ENCODE measurements at regions not wholly inside any gene's neighbourhood (a gene's known extent, or its start where the extent isn't known, plus 50 kb on each side); places are given as distances from the start of the nearest gene placed in this dataset.

GRCh38 chr14:87457720-87458119 is 535.3 kb downstream of the GALC start:
- H2AFZ ChIP-seq (ENCODE audit: low read length): no peak overlapping the region
- H3K79me2 ChIP-seq (ENCODE audit: insufficient read depth, low read length): no peaks in the 10 kb centered on the region
- no peak overlapping the region for H3K4me2 ChIP-seq (ENCODE audit: insufficient read depth, low read length)
- no peak overlapping the region for H3K4me3 ChIP-seq (ENCODE audit: insufficient read depth, low read length)
- H3K4me1 ChIP-seq (ENCODE audit: insufficient read depth, low read length): no peaks in the 10 kb centered on the region
- no peaks in the 10 kb centered on the region for H3K9me3 ChIP-seq (ENCODE audit: low read depth, low read length)
- H3K27ac ChIP-seq (ENCODE audit: low read depth, low read length): no peak overlapping the region
- H3K36me3 ChIP-seq (ENCODE audit: insufficient read depth, low read length): no peaks in the 10 kb centered on the region
- no peaks in the 10 kb centered on the region for H4K20me1 ChIP-seq (ENCODE audit: insufficient read depth, low read length)
- TF ChIP-seq, protein P1, sequence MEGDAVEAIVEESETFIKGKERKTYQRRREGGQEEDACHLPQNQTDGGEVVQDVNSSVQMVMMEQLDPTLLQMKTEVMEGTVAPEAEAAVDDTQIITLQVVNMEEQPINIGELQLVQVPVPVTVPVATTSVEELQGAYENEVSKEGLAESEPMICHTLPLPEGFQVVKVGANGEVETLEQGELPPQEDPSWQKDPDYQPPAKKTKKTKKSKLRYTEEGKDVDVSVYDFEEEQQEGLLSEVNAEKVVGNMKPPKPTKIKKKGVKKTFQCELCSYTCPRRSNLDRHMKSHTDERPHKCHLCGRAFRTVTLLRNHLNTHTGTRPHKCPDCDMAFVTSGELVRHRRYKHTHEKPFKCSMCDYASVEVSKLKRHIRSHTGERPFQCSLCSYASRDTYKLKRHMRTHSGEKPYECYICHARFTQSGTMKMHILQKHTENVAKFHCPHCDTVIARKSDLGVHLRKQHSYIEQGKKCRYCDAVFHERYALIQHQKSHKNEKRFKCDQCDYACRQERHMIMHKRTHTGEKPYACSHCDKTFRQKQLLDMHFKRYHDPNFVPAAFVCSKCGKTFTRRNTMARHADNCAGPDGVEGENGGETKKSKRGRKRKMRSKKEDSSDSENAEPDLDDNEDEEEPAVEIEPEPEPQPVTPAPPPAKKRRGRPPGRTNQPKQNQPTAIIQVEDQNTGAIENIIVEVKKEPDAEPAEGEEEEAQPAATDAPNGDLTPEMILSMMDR (IDR thresholded peaks at IDR 0.05; ENCODE audit: extremely low read depth, low read depth, low read length): no peak
- DNase-seq (ENCODE audit: insufficient read length, low spot score, missing footprints): no peak
- H3K27me3 ChIP-seq (ENCODE audit: insufficient read depth, low read length): no peaks in the 10 kb centered on the region

DNA sequence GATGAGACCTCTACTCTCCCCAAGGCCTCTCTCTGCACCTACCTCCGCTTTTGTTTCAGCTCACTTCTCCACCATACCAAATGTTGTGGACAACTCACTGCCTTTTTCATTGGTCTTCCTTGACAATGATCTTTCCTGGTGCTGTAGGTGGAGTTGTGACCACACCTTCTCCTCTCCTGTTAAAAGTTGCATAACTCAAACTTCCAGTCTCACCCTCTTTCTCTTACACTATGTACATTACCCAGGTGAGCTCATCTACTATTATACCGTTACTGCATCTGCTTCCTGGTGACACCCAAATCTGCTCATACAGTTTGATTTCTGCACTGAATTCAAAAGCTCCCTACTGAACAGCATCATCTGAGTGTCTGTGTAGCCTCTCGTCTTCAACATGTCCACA is 542.8 kb downstream of the GALC start:
- Histone ChIP-seq H3K79me2 (ENCODE audit: insufficient read depth, low read length) (no peaks in the 10 kb centered on the region), H3K36me3 (ENCODE audit: insufficient read depth, low read length) (no peaks in the 10 kb centered on the region), H3K27me3 (ENCODE audit: insufficient read depth, low read length) (no peaks in the 10 kb centered on the region), H3K4me1 (ENCODE audit: insufficient read depth, low read length) (no peaks in the 10 kb centered on the region), H3K4me2 (ENCODE audit: insufficient read depth, low read length) (no peak overlapping the region), H3K4me3 (ENCODE audit: insufficient read depth, low read length) (no peak overlapping the region), H3K9me3 (ENCODE audit: low read depth, low read length) (no peaks in the 10 kb centered on the region), H2AFZ (ENCODE audit: low read length) (no peak overlapping the region), H3K27ac (ENCODE audit: low read depth, low read length) (no peak overlapping the region), H4K20me1 (ENCODE audit: insufficient read depth, low read length) (no peaks in the 10 kb centered on the region)
- no peak for DNase-seq (ENCODE audit: insufficient read length, low spot score, missing footprints)
- TF ChIP-seq, protein P1 (IDR thresholded peaks at IDR 0.05; ENCODE audit: extremely low read depth, low read depth, low read length): no peak

DNA sequence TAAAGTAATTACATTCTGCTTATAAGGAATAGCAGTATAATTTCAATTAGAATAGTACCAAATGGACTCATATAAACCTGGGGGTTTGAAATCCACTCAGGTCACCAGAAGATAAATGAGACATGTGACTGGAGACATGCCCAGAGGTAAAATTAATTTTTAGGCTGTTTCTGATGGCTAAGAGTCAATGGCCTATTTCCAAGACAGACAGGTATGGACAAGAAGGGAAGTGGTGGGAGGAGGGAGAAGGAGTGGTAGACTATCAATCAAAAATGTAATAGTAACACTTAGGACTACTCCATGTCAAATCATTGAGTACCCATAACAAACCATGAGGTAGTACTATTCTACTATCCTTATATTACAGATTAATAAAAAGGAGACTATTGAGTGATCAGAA is 544.0 kb downstream of the GALC start:
- Histone ChIP-seq H2AFZ (ENCODE audit: low read length) (no peak overlapping the region), H3K9me3 (ENCODE audit: low read depth, low read length) (no peaks in the 10 kb centered on the region), H3K4me1 (ENCODE audit: insufficient read depth, low read length) (no peaks in the 10 kb centered on the region), H3K79me2 (ENCODE audit: insufficient read depth, low read length) (no peaks in the 10 kb centered on the region), H3K36me3 (ENCODE audit: insufficient read depth, low read length) (no peaks in the 10 kb centered on the region), H4K20me1 (ENCODE audit: insufficient read depth, low read length) (no peaks in the 10 kb centered on the region), H3K27ac (ENCODE audit: low read depth, low read length) (no peak overlapping the region), H3K4me3 (ENCODE audit: insufficient read depth, low read length) (no peak overlapping the region), H3K4me2 (ENCODE audit: insufficient read depth, low read length) (no peak overlapping the region), H3K27me3 (ENCODE audit: insufficient read depth, low read length) (no peaks in the 10 kb centered on the region)
- DNase-seq (ENCODE audit: insufficient read length, low spot score, missing footprints): no peak
- TF ChIP-seq, protein P1 (IDR thresholded peaks at IDR 0.05; ENCODE audit: extremely low read depth, low read depth, low read length): no peak

DNA sequence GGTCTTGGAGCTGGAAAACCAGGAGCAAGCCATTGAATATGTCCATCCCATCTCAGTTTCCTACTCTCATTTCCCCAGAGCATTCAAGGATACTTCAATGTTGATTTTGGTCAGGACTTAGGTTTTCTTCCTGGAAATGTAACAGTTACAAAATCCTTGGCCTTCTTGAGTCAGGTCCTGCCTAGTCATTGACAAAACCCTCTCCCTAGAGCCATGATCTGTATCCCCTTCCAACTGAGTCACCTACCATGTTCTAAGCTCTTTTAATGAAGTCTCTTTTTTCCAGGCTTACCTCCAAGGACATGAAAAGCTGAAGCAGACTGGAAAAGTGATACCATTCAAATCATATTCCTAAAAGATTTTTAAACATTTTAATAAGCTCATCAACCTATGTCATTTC is 549.2 kb downstream of the GALC start:
- Histone ChIP-seq H4K20me1 (ENCODE audit: insufficient read depth, low read length) (no peaks in the 10 kb centered on the region), H3K36me3 (ENCODE audit: insufficient read depth, low read length) (no peaks in the 10 kb centered on the region), H3K4me1 (ENCODE audit: insufficient read depth, low read length) (no peaks in the 10 kb centered on the region), H3K4me3 (ENCODE audit: insufficient read depth, low read length) (no peak overlapping the region), H3K27ac (ENCODE audit: low read depth, low read length) (no peak overlapping the region), H3K4me2 (ENCODE audit: insufficient read depth, low read length) (no peak overlapping the region), H3K79me2 (ENCODE audit: insufficient read depth, low read length) (no peaks in the 10 kb centered on the region), H3K27me3 (ENCODE audit: insufficient read depth, low read length) (no peaks in the 10 kb centered on the region), H2AFZ (ENCODE audit: low read length) (no peak overlapping the region), H3K9me3 (ENCODE audit: low read depth, low read length) (no peaks in the 10 kb centered on the region)
- TF ChIP-seq, protein P1 (IDR thresholded peaks at IDR 0.05; ENCODE audit: extremely low read depth, low read depth, low read length): no peak
- no peak for DNase-seq (ENCODE audit: insufficient read length, low spot score, missing footprints)
